Heart left ventricle (tissue), 13 donors: ENCODE measurements at regions not wholly inside any gene's neighbourhood (a gene's known extent, or its start where the extent isn't known, plus 50 kb on each side); places are given as distances from the start of the nearest gene placed in this dataset.

Source experiments
- POLR2A ChIP-seq, 2 donors: fragments of 450-650 bp; IDR thresholded peaks; one replicate each; pipeline ENCODE4 v1.6.1; 2017; ENCODE audit warnings: antibody characterized with exemption in 2 of 2, mild to moderate bottlenecking in 2 of 2, moderate library complexity in 2 of 2
- TF ChIP-seq, protein P1 (sequence below), 12 donors: fragments of 200-600 bp; sonication (generic) in 4 of 12; IDR thresholded peaks; one replicate each; pipeline versions ENCODE4 v1.5.0 to v1.8.0; 2018 to 2022; ENCODE audit warnings: antibody characterized with exemption in 12 of 12, mild to moderate bottlenecking in 5 of 12
- donor health status: ischemic (EF 13 %, LVEDD 7.1; RV severe dilation, severe dysfunction).
- donor health status: DM: no; HTN: yes; CAD: no.
- donor health status: DM: no; HTN: no; CAD: no.
- donor health status: ischemic (EF 25% LVEDD 6.9; RV normal size, moderate dysfunction).
- donor health status: ischemic (EF 25% LVEDD 5.7; RV mildly dilated, moderate dysfunction).
- donor health status: ischemic (EF 35%, LVEDD 5.7; RV mildly dilated, moderate dysfunction).
- donor health status: nonischemic (EF 11% LVEDD 7.7; RV severe dilation, severe dysfunction).
- donor health status: DM: yes; HTN: yes; CAD: no.
- donor health status: PGD.
- donor health status: ischemic (EF 29% LVEDD 5.4; RV normal size, mild dysfunction).
- donor health status: nonischemic (EF 23%, LVEDD 6.1; RV moderate dilation, normal function).

- TF ChIP-seq, protein P1, sequence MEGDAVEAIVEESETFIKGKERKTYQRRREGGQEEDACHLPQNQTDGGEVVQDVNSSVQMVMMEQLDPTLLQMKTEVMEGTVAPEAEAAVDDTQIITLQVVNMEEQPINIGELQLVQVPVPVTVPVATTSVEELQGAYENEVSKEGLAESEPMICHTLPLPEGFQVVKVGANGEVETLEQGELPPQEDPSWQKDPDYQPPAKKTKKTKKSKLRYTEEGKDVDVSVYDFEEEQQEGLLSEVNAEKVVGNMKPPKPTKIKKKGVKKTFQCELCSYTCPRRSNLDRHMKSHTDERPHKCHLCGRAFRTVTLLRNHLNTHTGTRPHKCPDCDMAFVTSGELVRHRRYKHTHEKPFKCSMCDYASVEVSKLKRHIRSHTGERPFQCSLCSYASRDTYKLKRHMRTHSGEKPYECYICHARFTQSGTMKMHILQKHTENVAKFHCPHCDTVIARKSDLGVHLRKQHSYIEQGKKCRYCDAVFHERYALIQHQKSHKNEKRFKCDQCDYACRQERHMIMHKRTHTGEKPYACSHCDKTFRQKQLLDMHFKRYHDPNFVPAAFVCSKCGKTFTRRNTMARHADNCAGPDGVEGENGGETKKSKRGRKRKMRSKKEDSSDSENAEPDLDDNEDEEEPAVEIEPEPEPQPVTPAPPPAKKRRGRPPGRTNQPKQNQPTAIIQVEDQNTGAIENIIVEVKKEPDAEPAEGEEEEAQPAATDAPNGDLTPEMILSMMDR (IDR thresholded peaks at IDR 0.05): no peak
- TF ChIP-seq POLR2A (IDR thresholded peaks at IDR 0.05): no peak
These were observed 619.5 kb downstream of the RERGL start for GRCh38 chr12:17470460-17470859.
